Neuronal stem cell (in vitro differentiated cells): ENCODE measurements at regions not wholly inside any gene's neighbourhood (a gene's known extent, or its start where the extent isn't known, plus 50 kb on each side); places are given as distances from the start of the nearest gene placed in this dataset.
"Not testable (repeated sequence)": the region's sequence is repeated elsewhere in the genome, so short reads cannot be mapped to it uniquely, and the experiment has no call there.

Experiments used
- DNase-seq: peaks from one replicate; pipeline ENCODE4 v3.0.0-alpha.2; 2013; ENCODE audit warnings: low spot score
- H2AFZ ChIP-seq: one replicate; pipeline ENCODE4 v1.6.1; 2013; ENCODE audit warnings: mild to moderate bottlenecking, low read length, inconsistent platforms
- H2AK5ac ChIP-seq: 2 replicates; pipeline ENCODE4 v1.6.1; 2013; ENCODE audit warnings: low read depth, mild to moderate bottlenecking, inconsistent platforms, low read length, moderate library complexity, mixed read lengths
- H2BK120ac ChIP-seq: 2 replicates; pipeline ENCODE4 v1.6.1; 2013; ENCODE audit warnings: low read depth, mild to moderate bottlenecking, inconsistent platforms, low read length, moderate library complexity, mixed read lengths
- H2BK12ac ChIP-seq: one replicate; pipeline ENCODE4 v1.6.1; 2013; ENCODE audit warnings: low read length, inconsistent platforms
- H2BK15ac ChIP-seq: 2 replicates; pipeline ENCODE4 v1.6.1; 2013; ENCODE audit warnings: mild to moderate bottlenecking, low read length, inconsistent platforms, mixed read lengths
- H2BK5ac ChIP-seq: one replicate; pipeline ENCODE4 v1.6.1; 2013; ENCODE audit warnings: inconsistent platforms, mild to moderate bottlenecking, low read length, moderate library complexity
- H3K14ac ChIP-seq: one replicate; pipeline ENCODE4 v1.6.1; 2013; ENCODE audit warnings: low read length, inconsistent platforms
- H3K18ac ChIP-seq: 2 replicates; pipeline ENCODE4 v1.6.1; 2013; ENCODE audit warnings: low read length, inconsistent platforms
- H3K23ac ChIP-seq: 2 replicates; pipeline ENCODE4 v1.6.1; 2013; ENCODE audit warnings: low read depth, mild to moderate bottlenecking, mixed read lengths, low read length, inconsistent platforms; ENCODE audit not compliant: poor library complexity
- H3K27ac ChIP-seq: replicated peaks from 3 replicates; pipeline ENCODE4 v1.5.1; 2013; ENCODE audit warnings: low read length, inconsistent platforms
- H3K27me3 ChIP-seq, 3 experiments: 2 replicates each; pipeline ENCODE4 v1.6.1; 2013; ENCODE audit warnings: low read length in 3 of 3, mild to moderate bottlenecking in 2 of 3, inconsistent platforms in 1 of 3, low read depth in 1 of 3, mixed read lengths in 1 of 3, moderate library complexity in 1 of 3; ENCODE audit not compliant: control insufficient read depth in 3 of 3, insufficient read depth in 3 of 3
- H3K36me3 ChIP-seq, 2 donors: replicated peaks in 1 of 2; 2 replicates each; pipeline ENCODE4 v1.6.1; 2013; ENCODE audit warnings: low read length in 2 of 2; ENCODE audit not compliant: control insufficient read depth in 2 of 2, insufficient read depth in 2 of 2
- H3K4ac ChIP-seq: 2 replicates; pipeline ENCODE4 v1.6.1; 2013; ENCODE audit warnings: inconsistent platforms, mild to moderate bottlenecking, low read length, moderate library complexity
- H3K4me1 ChIP-seq, 2 donors: 1 replicate in 1 of 2; 2 replicates in 1 of 2; pipeline ENCODE4 v1.6.1; 2013; ENCODE audit warnings: low read length in 2 of 2, low read depth in 1 of 2; ENCODE audit not compliant: control insufficient read depth in 2 of 2, insufficient read depth in 1 of 2
- H3K4me2 ChIP-seq: one replicate; pipeline ENCODE4 v1.6.1; 2013; ENCODE audit warnings: mild to moderate bottlenecking, low read length, inconsistent platforms; ENCODE audit not compliant: insufficient read depth, poor library complexity, severe bottlenecking
- H3K4me3 ChIP-seq, 2 donors: 2 replicates each; pipeline ENCODE4 v1.5.1; 2013; ENCODE audit warnings: low read length in 2 of 2, mild to moderate bottlenecking in 2 of 2, inconsistent platforms in 1 of 2, moderate library complexity in 1 of 2
- H3K79me1 ChIP-seq: one replicate; pipeline ENCODE4 v1.6.1; 2013; ENCODE audit warnings: low read depth, mild to moderate bottlenecking, inconsistent platforms, low read length, moderate library complexity
- H3K9ac ChIP-seq: one replicate; pipeline ENCODE4 v1.6.1; 2013; ENCODE audit warnings: mild to moderate bottlenecking, low read depth, low read length, inconsistent platforms; ENCODE audit not compliant: poor library complexity
- H3K9me3 ChIP-seq, 2 donors: replicated peaks in 1 of 2; 2 replicates each; pipeline versions ENCODE3 to v1.6.1; 2013; ENCODE audit warnings: low read length in 2 of 2, mild to moderate bottlenecking in 2 of 2, inconsistent platforms in 1 of 2, low read depth in 1 of 2, mixed read lengths in 1 of 2, moderate library complexity in 1 of 2; ENCODE audit not compliant: control insufficient read depth in 2 of 2, insufficient read depth in 1 of 2
- H4K8ac ChIP-seq: one replicate; pipeline ENCODE4 v1.6.1; 2013; ENCODE audit warnings: low read depth, mild to moderate bottlenecking, inconsistent platforms, low read length, moderate library complexity
- H4K91ac ChIP-seq: one replicate; pipeline ENCODE4 v1.6.1; 2013; ENCODE audit warnings: low read length, low read depth, mild to moderate bottlenecking, inconsistent platforms; ENCODE audit not compliant: poor library complexity
- WGBS, 2 donors: extraction: QIAGEN DNeasy Blood & Tissue Kit; methylation state at CpG; one replicate each; pipeline ENCODE4 v1.1.7; 2013; ENCODE audit warnings: missing lambda C conversion rate in 2 of 2, mixed read lengths in 1 of 2; ENCODE audit not compliant: insufficient read length in 2 of 2, insufficient replicate concordance in 1 of 2; ENCODE audit errors: extremely low coverage in 2 of 2; 5-methylcytosine and 5-hydroxymethylcytosine counted together

- not testable (repeated sequence) for H3K14ac ChIP-seq, H2BK120ac ChIP-seq, H2AFZ ChIP-seq, H3K27me3 ChIP-seq, H3K27ac ChIP-seq, H4K8ac ChIP-seq, H3K79me1 ChIP-seq, H3K36me3 ChIP-seq, H3K23ac ChIP-seq, H3K4me2 ChIP-seq, H3K4ac ChIP-seq, DNase-seq, H3K4me3 ChIP-seq, H3K9ac ChIP-seq
- no CpG with 5 or more reads among the region's 34 CpGs for WGBS, 2 donors
- H4K91ac ChIP-seq, result peak overlapping the region; percentile 80
- H2BK5ac ChIP-seq, result peak overlapping the region; percentile 8
- H3K4me1 ChIP-seq, result peaks cover 4 to 19% of the 10 kb centered on the region in 2 donors
- peak overlapping the region; percentile 12 for H2BK15ac ChIP-seq
- peak overlapping the region; percentile 69 for H3K18ac ChIP-seq
- peak overlapping the region; percentile 85 for H2AK5ac ChIP-seq
- peak overlapping the region; percentile 80 for H2BK12ac ChIP-seq
- H3K9me3 ChIP-seq, result peaks cover 8 to 13% of the 10 kb centered on the region in 2 donors
Measured at GRCh38 chr13:112176141-112177119, 109.5 kb downstream of the SOX1 start.

- no peak overlapping the region for H2AFZ ChIP-seq
- H2BK12ac ChIP-seq, result no peak overlapping the region
Measured at GRCh38 chr13:112177450-112178288, 110.7 kb downstream of the SOX1 start.

GRCh38 chr13:112178769-112179168, 111.8 kb downstream of the SOX1 start:
- no CpG with 5 or more reads among the region's 5 CpGs for WGBS, 2 donors
- Histone ChIP-seq H3K36me3 (no peaks in the 10 kb centered on the region), H3K23ac (no peak overlapping the region), H3K4me1 (peaks cover 3 to 13% of the 10 kb centered on the region in 2 donors), H3K79me1 (no peaks in the 10 kb centered on the region), H4K91ac (no peak overlapping the region), H3K27ac (no peak overlapping the region), H3K27me3 (no peaks in the 10 kb centered on the region), H2BK120ac (no peak overlapping the region), H3K18ac (peak overlapping the region; percentile 46), H3K9me3 (peaks cover 7 to 12% of the 10 kb centered on the region in 2 donors), H2BK15ac (no peak overlapping the region), H3K9ac (no peak overlapping the region), H3K4ac (no peak overlapping the region), H3K4me3 (no peak overlapping the region), H4K8ac (no peak overlapping the region), H3K4me2 (no peak overlapping the region), H2BK12ac (no peak overlapping the region), H2AFZ (no peak overlapping the region), H3K14ac (no peak overlapping the region), H2BK5ac (no peak overlapping the region), H2AK5ac (peak overlapping the region; percentile 33)
- no peak for DNase-seq

More at GRCh38 chr13:112177450-112178288, 110.7 kb downstream of the SOX1 start:
- Histone ChIP-seq H3K36me3 (no peaks in the 10 kb centered on the region), H3K18ac (peak overlapping the region; percentile 64), H3K14ac (no peak overlapping the region), H4K8ac (no peak overlapping the region), H2AK5ac (peak overlapping the region; percentile 11), H3K9ac (no peak overlapping the region), H2BK5ac (no peak overlapping the region), H3K4me1 (peaks cover 7 to 16% of the 10 kb centered on the region in 2 donors), H3K27ac (no peak overlapping the region), H3K4me3 (no peak overlapping the region), H3K27me3 (no peaks in the 10 kb centered on the region), H4K91ac (no peak overlapping the region), H3K4me2 (no peak overlapping the region), H2BK120ac (no peak overlapping the region), H2BK15ac (no peak overlapping the region), H3K9me3 (peaks cover 8 to 13% of the 10 kb centered on the region in 2 donors), H3K79me1 (no peaks in the 10 kb centered on the region), H3K23ac (no peak overlapping the region), H3K4ac (no peak overlapping the region)
- no CpG with 5 or more reads among the region's 12 CpGs for WGBS, 2 donors
- DNase-seq, result no peak
